ENCODE measurements at regions not wholly inside any gene's neighbourhood (a gene's known extent, or its start where the extent isn't known, plus 50 kb on each side); places are given as distances from the start of the nearest gene placed in this dataset.

- TF ChIP-seq CTCF (IDR thresholded peaks at IDR 0.05; ENCODE audit: low read depth, low read length) (no peak), EZH2phosphoT487 (IDR thresholded peaks at IDR 0.05; ENCODE audit: low read depth) (no peak)
Measured at GRCh38 chr20:62560162-62560561, 82.1 kb upstream of the SLCO4A1 start.
